DND-41 (cell line): ENCODE measurements at regions not wholly inside any gene's neighbourhood (a gene's known extent, or its start where the extent isn't known, plus 50 kb on each side); places are given as distances from the start of the nearest gene placed in this dataset.

ENCODE experiments used
- ATAC-seq: fragments of 200-7000 bp; cut with Tn5 transposase; 3 replicates; pipeline ENCODE4 v1.9.1; 2021; ENCODE audit warnings: low read depth; ENCODE audit not compliant: insufficient read depth
- DNase-seq: peaks from one replicate; pipeline ENCODE4 v3.0.0-alpha.2; 2020
- H2AFZ ChIP-seq: 2 replicates; pipeline ENCODE4 v1.6.0; 2012; ENCODE audit warnings: low read depth, low read length
- H3K27ac ChIP-seq: 2 replicates; pipeline ENCODE4 v1.5.1; 2012; ENCODE audit warnings: low read length, inconsistent platforms
- H3K27me3 ChIP-seq: fragments of 200-600 bp; sonication (generic); 2 replicates; pipeline ENCODE4 v1.6.0; 2012; ENCODE audit warnings: low read length, mild to moderate bottlenecking, inconsistent platforms; ENCODE audit not compliant: insufficient read depth, poor library complexity
- H3K36me3 ChIP-seq: 2 replicates; pipeline ENCODE4 v1.5.1; 2012; ENCODE audit warnings: low read length, inconsistent platforms; ENCODE audit not compliant: insufficient read depth
- H3K4me1 ChIP-seq: 2 replicates; pipeline ENCODE4 v1.5.1; 2012; ENCODE audit warnings: mild to moderate bottlenecking, low read length; ENCODE audit not compliant: insufficient read depth
- H3K4me2 ChIP-seq: 2 replicates; pipeline ENCODE4 v1.6.0; 2012; ENCODE audit warnings: mild to moderate bottlenecking, moderate library complexity, low read length, inconsistent platforms; ENCODE audit not compliant: insufficient read depth
- H3K4me3 ChIP-seq, 2 experiments: fragments of 200-600 bp in 1 of 2; shearing (Covaris generic) in 1 of 2; 2 replicates each; pipeline ENCODE4 v1.5.1; 2012 to 2016; ENCODE audit warnings: inconsistent platforms in 2 of 2, low read length in 2 of 2, mild to moderate bottlenecking in 2 of 2, low read depth in 1 of 2, moderate library complexity in 1 of 2
- H3K79me2 ChIP-seq: 2 replicates; pipeline ENCODE4 v1.6.0; 2012; ENCODE audit warnings: low read length, inconsistent platforms; ENCODE audit not compliant: insufficient read depth
- H3K9ac ChIP-seq: 2 replicates; pipeline ENCODE4 v1.6.0; 2012; ENCODE audit warnings: low read depth, mild to moderate bottlenecking, inconsistent platforms, low read length, moderate library complexity
- H3K9me3 ChIP-seq: 2 replicates; pipeline ENCODE4 v1.5.1; 2012; ENCODE audit warnings: low read length, moderate library complexity, mild to moderate bottlenecking, inconsistent platforms; ENCODE audit not compliant: insufficient read depth, severe bottlenecking
- H4K20me1 ChIP-seq: 2 replicates; pipeline ENCODE4 v1.6.0; 2012; ENCODE audit warnings: low read length; ENCODE audit not compliant: insufficient read depth
- EZH2 ChIP-seq: IDR thresholded peaks from 3 replicates; pipeline ENCODE4 v1.6.1; 2012; ENCODE audit warnings: borderline replicate concordance, low read depth, mild to moderate bottlenecking, moderate library complexity, low read length, inconsistent platforms; ENCODE audit not compliant: severe bottlenecking
- TF ChIP-seq, protein P1 (sequence below): IDR thresholded peaks from 2 replicates; pipeline ENCODE4 v1.5.1; 2012; ENCODE audit warnings: borderline replicate concordance, low read length, moderate library complexity, mild to moderate bottlenecking; ENCODE audit not compliant: poor library complexity, severe bottlenecking; ENCODE audit errors: extremely low read depth

DNA sequence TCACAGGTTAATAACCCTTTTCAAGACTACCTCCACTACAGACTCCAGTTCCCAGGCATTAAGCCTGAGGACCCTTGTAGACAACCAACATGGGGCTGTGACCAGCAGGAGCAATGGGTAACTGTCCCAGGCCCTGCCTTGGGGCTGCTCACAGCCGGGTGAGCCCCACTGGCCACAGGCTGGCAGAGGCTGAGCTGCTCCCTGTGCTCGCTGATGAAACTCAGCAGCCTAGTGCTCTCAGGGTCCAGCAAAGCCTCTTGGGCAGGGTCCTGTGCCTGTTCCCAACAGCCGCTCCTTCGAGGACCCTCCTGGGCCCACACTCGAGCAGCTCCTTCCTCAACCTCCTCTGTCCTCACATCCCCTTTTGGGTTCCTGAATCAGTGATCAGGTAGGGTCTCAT lies 99.8 kb downstream of the VPREB1 start:
- H4K20me1 ChIP-seq = no peaks in the 10 kb centered on the region
- no peak overlapping the region for H2AFZ ChIP-seq
- H3K4me3 ChIP-seq = no peak overlapping the region
- no peaks in the 10 kb centered on the region for H3K36me3 ChIP-seq
- no peaks in the 10 kb centered on the region for H3K79me2 ChIP-seq
- TF ChIP-seq, protein P1, sequence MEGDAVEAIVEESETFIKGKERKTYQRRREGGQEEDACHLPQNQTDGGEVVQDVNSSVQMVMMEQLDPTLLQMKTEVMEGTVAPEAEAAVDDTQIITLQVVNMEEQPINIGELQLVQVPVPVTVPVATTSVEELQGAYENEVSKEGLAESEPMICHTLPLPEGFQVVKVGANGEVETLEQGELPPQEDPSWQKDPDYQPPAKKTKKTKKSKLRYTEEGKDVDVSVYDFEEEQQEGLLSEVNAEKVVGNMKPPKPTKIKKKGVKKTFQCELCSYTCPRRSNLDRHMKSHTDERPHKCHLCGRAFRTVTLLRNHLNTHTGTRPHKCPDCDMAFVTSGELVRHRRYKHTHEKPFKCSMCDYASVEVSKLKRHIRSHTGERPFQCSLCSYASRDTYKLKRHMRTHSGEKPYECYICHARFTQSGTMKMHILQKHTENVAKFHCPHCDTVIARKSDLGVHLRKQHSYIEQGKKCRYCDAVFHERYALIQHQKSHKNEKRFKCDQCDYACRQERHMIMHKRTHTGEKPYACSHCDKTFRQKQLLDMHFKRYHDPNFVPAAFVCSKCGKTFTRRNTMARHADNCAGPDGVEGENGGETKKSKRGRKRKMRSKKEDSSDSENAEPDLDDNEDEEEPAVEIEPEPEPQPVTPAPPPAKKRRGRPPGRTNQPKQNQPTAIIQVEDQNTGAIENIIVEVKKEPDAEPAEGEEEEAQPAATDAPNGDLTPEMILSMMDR = no peak
- TF ChIP-seq EZH2 = no peak
- DNase-seq (no peak), ATAC-seq (no peak)
- no peak overlapping the region for H3K27ac ChIP-seq
- no peaks in the 10 kb centered on the region for H3K9me3 ChIP-seq
- H3K4me2 ChIP-seq = no peak overlapping the region
- peaks cover 3% of the 10 kb centered on the region for H3K27me3 ChIP-seq
- peaks cover 11% of the 10 kb centered on the region for H3K4me1 ChIP-seq
- H3K9ac ChIP-seq = no peak overlapping the region

DNA sequence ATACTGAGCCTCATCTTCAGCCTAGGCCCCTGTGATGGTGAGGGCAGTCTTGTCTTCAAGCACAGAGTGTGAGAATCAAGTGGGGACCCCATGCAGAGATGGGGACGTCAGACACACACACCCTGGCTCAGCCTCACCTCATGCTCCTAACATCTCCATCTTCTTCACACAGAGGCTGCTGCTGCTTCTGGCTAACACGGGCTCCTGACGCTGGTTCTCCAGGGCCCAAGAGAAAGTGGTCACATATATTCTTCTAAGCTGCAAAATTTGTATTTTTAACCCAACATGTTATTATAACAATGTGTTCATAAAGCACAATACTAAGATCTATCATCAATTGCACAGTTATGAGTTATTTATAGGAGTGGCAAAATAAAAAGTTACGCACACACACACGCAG lies 101.2 kb downstream of the VPREB1 start:
- Histone ChIP-seq H3K9ac (no peak overlapping the region), H4K20me1 (no peaks in the 10 kb centered on the region), H3K79me2 (no peaks in the 10 kb centered on the region), H3K27me3 (peaks cover 3% of the 10 kb centered on the region), H3K27ac (no peak overlapping the region), H3K36me3 (no peaks in the 10 kb centered on the region), H3K4me1 (peaks cover 11% of the 10 kb centered on the region), H3K4me2 (no peak overlapping the region), H2AFZ (no peak overlapping the region), H3K4me3 (no peak overlapping the region), H3K9me3 (no peaks in the 10 kb centered on the region)
- TF ChIP-seq EZH2 = no peak
- DNase-seq (no peak), ATAC-seq (no peak)

DNA sequence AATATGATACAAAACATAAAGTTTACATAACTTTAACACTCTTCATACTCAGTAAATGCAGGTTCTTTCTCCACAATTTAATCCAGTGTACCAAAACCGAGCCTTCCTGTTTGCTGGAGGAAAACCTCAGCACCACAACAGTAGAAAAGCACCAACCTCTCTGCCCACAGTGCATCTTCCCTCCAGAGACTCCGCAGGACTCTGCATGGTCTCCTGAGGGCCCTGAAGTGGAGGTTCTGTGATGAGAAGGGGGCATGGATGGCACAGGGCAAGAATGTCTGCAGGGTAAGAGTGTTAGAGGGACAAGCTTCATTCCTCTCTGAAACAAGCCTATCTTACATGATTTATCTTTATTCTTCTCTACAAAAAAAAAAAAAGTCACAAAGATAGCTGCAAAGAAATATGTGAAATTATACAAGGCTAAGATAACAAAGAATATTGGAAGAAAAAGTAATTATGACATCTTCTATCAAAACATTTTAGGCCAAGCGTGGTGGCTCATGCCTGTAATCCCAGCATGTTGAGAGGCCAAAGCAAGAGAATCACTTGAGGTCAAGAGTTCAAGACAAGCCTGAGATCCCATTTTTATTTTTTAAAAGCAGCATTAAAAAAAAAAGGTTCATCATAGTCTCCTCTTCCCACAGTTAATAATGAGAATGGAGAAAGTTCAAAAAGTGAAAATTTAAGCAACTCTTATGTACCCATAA lies 102.0 kb downstream of the VPREB1 start:
- Histone ChIP-seq H3K9ac (no peak overlapping the region), H3K4me2 (no peak overlapping the region), H2AFZ (no peak overlapping the region), H3K36me3 (no peaks in the 10 kb centered on the region), H4K20me1 (no peaks in the 10 kb centered on the region), H3K9me3 (no peaks in the 10 kb centered on the region), H3K27me3 (peaks cover 3% of the 10 kb centered on the region), H3K4me1 (peaks cover 11% of the 10 kb centered on the region), H3K4me3 (no peak overlapping the region), H3K79me2 (no peaks in the 10 kb centered on the region), H3K27ac (no peak overlapping the region)
- peak; percentile 77 for ATAC-seq
- peak; percentile 46 for DNase-seq
- TF ChIP-seq EZH2 = no peak
- TF ChIP-seq, protein P1 = no peak

DNA sequence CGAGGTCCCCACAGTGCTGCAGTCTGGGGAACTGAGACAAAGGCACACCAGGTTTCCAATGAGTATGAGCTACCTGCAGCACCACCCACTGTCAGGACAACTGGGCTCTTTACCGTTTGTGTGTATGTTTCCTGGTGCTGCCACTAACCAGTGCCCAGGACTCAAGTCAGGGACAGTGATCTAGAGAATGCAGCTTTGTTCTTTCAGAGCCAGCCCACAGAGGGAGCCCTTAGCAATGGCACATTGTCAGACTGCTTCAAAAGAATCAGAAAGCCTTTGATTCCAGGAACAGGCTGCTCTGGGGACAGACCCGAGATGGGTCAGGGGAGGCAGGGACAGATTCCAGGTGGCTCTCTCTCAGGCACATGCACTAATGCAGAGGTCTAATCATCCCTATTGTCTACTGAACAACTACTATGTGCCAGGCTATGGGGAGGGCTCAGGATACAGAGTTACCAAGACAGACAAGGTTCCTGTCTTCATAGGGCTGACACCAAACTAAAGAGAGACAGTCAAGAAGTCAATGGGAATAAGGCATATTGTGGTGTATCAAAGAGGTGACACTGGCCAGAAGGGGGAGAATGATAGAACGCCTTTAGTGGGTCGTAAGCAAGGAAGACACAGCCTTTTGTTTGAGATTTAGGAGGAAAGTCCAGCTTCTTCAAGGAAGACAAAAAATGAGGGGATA lies 103.7 kb downstream of the VPREB1 start:
- no peak overlapping the region for H3K4me3 ChIP-seq
- no peaks in the 10 kb centered on the region for H3K36me3 ChIP-seq
- peaks cover 11% of the 10 kb centered on the region for H3K4me1 ChIP-seq
- H3K27me3 ChIP-seq = peaks cover 3% of the 10 kb centered on the region
- no peak for TF ChIP-seq EZH2
- TF ChIP-seq, protein P1 = peak; percentile 61
- no peak overlapping the region for H3K9ac ChIP-seq
- DNase-seq = peak; percentile 57
- no peaks in the 10 kb centered on the region for H3K9me3 ChIP-seq
- ATAC-seq = peak; percentile 84
- H4K20me1 ChIP-seq = no peaks in the 10 kb centered on the region
- H2AFZ ChIP-seq = no peak overlapping the region
- no peaks in the 10 kb centered on the region for H3K79me2 ChIP-seq
- no peak overlapping the region for H3K27ac ChIP-seq
- H3K4me2 ChIP-seq = no peak overlapping the region
